Stimulated activated CD8-positive, alpha-beta memory T cell treated with anti-CD3 and anti-CD28 coated beads, Interleukin-15, amount 100 ng/mL, for 1 hour (primary cell): ENCODE measurements at regions not wholly inside any gene's neighbourhood (a gene's known extent, or its start where the extent isn't known, plus 50 kb on each side); places are given as distances from the start of the nearest gene placed in this dataset.
"Not testable (repeated sequence)": the region's sequence is repeated elsewhere in the genome, so short reads cannot be mapped to it uniquely, and the experiment has no call there.

Experiments used
- DNase-seq: peaks from one replicate; pipeline ENCODE4 v3.0.0-alpha.2; 2020; ENCODE audit warnings: low read depth

- no peak for DNase-seq
Observed at GRCh38 chr14:106549064-106549463, 1022.7 kb downstream of the TMEM121 start.

GRCh38 chr14:106551265-106551664 lies 1024.9 kb downstream of the TMEM121 start:
- no peak for DNase-seq

DNA sequence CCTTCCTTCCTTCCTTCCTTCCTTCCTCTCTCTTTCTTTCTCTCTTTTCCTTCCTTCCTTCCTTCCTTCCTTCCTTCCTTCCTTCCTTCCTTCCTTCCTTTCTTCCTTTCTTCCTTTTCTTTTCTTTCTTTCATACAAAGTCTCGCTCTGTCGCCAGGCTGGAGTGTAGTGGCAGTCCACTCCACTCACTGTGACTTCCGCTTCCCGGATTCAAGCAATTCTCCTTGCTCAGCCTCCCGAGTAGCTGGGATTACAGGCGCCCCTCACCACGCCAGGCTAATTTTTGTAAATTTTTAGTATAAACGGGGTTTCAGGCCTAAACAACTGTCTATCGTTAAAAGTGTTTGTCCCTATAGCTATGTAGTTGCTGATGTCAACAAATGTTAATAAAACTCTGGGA lies 1029.8 kb downstream of the TMEM121 start:
- DNase-seq: not testable (repeated sequence)

GRCh38 chr14:106556665-106557289 lies 1030.4 kb downstream of the TMEM121 start:
- peak; percentile 57 for DNase-seq

DNA sequence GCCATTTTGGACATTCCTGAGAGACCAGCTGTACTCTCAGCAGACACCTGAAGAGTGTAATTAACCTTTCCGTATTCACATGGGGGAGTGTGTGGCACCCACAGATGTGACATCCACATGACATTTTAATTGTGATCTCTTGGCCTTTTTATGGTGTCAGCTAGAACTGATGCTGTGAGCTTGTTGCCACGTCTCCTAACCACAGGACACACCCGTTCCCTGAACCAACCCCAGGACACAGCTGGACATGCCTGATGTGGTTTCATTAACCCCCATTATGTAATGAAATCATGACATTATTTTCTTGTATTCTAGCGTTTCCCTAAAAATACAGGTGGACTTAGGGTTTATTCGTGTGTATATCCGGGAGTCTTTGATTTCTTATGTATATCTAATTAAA lies 1036.1 kb downstream of the TMEM121 start:
- no peak for DNase-seq

DNA sequence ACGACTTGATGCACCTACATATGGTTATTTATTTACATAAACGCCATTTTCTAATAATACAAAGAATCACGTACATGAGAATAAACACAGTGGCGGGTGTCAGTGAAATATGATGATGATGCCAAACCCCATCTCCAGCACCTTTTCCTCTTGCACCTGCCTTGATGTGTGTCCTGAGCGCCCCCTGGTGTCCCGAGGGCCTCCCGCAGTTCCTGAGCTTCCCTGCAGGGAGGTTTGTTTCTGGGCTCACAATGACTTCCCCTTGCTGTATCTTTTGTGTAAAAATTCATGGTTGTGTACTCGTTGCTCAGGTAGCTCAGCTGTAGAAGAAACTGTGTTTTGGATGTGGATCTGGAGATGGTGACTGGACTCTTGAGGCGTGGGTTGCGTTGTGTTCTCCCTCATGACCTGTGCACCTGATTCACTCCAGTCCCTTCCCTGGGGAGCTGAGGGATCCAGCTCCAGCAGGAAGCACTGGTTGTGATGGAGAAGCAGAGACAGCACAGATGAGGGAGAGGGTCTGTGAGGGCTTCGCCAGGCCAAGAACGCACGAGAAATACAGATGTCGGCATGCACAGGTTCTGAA lies 1037.8 kb downstream of the TMEM121 start:
- DNase-seq: peak; percentile 20

DNA sequence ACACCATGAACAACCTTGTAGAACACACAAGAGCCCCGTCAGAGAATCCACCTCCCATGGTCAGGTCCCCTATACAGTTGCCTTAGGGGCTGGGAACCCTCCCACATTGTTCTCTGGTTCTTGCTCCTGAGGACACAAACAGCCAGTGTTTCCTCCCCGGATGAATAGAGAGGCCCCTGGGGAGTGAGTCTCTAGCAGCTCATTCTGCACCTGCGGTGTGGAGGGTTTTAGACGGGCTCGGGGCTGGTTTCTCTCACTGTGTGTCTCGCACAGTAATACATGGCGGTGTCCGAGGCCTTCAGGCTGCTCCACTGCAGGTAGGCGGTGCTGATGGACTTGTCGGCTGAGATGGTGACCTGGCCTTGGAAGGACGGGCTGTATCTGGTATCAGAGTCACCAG lies 1052.1 kb downstream of the TMEM121 start:
- no peak for DNase-seq

- DNase-seq: no peak
Observed at GRCh38 chr14:106579084-106579483, 1052.7 kb downstream of the TMEM121 start.

DNA sequence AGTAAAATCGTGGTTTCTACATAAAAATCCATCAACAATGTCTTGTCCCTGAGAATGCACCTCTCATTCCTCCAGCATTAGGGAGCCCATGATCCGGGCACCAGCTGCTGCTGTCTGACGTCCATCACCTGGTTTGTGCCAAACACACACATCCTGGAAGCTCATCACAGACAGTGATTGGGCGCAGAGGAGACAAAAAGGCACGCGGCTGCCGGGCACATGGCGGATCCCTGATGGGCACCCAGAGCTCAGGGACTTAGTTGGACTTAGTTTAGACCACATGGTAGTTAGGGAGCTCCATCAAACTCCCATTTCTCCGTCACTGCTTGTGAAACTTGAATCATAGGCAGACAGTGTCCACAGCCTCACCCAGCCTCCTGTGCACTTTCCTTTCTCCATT lies 1059.3 kb downstream of the TMEM121 start:
- DNase-seq: no peak

DNA sequence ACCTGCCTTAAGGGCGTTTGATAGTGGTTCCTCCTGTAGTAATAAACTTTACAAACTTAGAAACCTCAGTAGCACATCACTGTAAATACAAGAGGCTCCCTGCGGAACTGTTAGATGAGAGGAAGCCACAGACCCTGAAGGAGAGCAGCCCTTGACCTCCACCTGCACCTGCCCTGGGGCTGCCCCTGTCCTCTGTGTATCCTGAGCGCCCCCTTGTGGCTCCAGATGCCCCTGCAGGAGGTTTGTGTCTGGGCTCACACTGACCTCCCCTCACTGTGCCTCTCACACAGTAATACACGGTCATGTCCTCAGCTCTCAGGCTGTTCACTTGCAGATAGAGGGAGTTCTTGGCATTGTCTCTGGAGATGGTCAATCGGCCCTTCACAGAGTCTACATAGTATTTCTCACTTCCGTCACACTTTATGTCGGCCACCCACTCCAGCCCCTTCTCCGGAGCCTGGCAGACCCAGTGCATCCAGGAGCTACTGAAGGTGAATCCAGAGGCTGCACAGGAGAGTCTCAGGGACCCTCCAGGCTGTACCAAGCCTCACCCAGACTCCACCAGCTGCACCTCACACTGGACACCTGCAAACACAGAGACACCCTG lies 1059.8 kb downstream of the TMEM121 start:
- DNase-seq: peak; percentile 39

DNA sequence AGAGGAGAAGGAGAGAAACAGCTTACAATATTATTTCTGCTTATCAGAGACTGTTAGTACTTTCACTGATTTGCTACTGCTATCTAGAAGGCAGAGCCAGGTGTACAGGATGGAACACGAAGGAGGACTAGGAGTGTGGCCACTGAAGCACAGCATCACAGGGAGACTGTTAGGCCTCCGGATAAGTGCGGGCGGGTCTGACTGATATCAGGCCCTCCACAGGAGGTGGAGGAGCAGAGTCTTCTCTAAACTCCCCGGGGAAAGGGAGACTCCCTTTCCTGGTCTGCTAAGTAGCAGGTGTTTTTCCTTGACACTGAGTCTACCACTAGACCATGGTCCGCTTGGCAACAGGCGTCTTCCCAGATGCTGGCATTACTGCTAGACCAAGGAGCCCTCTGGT lies 1065.2 kb downstream of the TMEM121 start:
- DNase-seq: not testable (repeated sequence)

DNA sequence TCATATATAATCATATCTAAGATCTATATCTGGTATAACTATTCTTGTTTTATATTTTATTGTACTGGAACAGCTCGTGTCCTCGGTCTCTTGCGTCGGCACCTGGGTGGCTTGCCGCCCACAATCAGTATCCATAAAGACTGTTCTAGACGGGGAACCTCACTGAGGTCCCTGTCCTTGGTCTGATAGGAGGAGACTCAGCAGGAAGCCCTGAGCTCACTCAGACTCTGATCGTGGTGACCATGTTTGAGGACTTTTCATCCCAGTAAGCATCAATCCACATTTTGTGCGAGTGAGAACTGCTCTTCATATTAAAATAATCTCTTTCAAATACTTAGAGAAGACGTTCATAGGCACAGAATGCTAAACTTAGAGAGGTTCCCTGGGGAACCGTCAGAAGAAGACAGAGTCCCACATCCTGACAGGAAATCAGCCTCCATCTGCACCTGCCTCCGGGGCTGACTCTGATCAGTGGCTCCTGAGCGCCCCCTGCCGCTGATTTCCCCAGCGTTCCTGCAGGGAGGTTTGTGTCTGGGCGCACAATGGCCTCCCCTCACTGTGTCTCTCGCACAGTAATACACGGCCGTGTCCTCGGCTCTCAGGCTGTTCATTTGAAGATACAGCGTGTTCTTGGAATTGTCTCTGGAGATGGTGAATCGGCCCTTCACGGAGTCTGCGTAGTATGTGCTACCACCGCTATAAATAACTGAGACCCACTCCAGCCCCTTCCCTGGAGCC lies 1065.9 kb downstream of the TMEM121 start:
- peak; percentile 58 for DNase-seq

DNA sequence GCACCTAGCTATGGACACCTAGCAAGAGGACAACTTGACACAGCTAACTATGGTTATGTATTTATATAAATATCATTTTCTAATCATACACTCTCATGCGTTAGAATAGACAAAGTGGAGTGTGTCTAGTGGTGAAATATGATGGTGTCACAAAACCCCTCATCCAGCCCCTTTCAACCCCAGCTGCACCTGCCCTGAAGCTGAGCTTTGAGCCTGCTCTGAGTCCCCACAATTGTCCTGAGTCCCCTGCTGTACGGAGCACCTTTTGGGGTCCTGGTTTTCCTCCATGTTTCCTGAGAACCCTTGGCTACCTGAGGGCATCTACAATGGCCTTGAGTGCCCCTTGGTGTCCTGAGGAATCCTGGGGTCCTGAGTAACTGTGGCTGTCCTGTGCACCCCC lies 1072.8 kb downstream of the TMEM121 start:
- DNase-seq: no peak

DNA sequence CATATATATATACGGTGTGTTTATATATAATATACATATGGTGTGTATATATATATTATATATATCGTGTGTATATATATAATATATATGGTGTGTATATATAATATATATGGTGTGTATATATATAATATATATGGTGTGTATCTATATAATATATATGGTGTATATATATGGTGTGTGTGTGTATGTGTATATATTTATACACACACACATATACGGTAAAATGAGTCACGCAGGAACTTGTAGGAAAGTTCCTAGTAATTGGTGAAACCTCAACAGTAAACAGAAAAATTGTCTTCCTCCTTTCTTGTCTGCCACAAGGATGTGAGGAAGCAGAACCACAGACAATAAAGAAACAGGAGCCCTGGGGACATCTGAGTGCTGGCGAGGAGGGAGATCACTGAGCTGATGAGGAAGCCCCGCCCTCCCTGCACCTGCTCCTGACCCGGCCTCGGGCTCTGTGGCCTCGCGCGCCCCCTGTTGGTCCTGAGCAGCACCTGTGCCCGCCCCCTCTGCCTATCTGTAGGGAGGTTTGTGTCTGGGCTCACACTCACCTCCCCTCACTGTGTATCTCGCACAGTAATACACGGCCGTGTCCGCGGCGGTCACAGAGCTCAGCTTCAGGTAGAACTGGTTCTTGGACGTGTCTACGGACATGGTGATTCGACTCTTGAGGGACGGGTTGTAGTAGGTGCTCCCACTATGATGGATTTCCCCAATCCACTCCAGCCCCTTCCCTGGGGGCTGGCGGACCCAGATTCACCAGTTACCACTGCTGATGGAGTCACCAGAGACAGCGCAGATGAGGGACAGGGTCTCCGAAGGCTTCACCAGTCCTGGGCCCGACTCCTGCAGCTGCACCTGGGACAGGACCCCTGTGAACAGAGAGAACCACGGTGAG lies 1079.4 kb downstream of the TMEM121 start:
- DNase-seq: peak; percentile 54

GRCh38 chr14:106606936-106607335 lies 1080.6 kb downstream of the TMEM121 start:
- no peak for DNase-seq

DNA sequence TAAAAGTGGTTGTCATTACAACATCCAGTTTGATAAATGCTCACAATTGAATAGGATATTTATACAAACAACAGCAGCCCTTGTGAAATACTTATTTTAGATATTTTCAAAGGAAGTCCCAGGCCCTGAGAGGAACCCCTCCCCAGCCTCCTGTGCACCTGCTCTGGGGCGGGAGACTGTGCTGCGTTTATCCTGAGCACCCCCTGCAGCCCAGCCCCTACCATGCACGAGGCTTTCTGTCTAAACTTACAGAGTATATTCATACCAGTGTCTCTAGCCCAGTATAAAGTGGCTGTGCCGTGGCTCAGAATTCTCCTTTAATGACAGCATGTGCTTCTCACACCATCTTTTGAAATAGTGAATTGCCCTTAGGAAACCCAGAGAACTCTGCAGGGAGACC lies 1084.3 kb downstream of the TMEM121 start:
- no peak for DNase-seq

DNA sequence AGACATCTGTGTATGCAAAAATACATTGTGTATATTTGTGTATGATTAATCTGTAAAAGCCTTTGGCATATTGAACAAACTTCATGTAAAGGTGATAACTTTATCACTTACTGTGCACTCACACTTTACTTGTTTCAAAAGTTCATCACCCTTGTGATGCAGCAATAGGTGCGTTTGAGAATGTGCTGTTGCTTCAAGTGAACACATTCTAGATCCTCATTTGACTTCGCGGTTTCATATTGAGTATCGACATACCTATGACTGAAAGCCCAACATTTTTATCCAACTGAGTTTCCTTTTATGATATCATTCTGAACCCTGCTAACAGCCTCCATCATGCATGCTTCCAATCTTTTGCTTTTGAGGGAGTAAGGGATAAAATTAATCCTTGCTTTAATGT lies 1086.9 kb downstream of the TMEM121 start:
- DNase-seq: no peak

GRCh38 chr14:106618471-106618951 lies 1092.1 kb downstream of the TMEM121 start:
- peak; percentile 51 for DNase-seq

- no peak for DNase-seq
Observed at GRCh38 chr14:106619606-106620005, 1093.2 kb downstream of the TMEM121 start.

GRCh38 chr14:106620368-106620767 lies 1094.0 kb downstream of the TMEM121 start:
- no peak for DNase-seq

GRCh38 chr14:106622200-106622745 lies 1095.9 kb downstream of the TMEM121 start:
- DNase-seq: no peak

GRCh38 chr14:106625186-106625585 lies 1098.8 kb downstream of the TMEM121 start:
- no peak for DNase-seq
